ENCODE measurements at regions not wholly inside any gene's neighbourhood (a gene's known extent, or its start where the extent isn't known, plus 50 kb on each side); places are given as distances from the start of the nearest gene placed in this dataset.

- no peak for DNase-seq (ENCODE audit: low spot score)
- intact Hi-C loops (cut with DNase I), result no loop called here
These were observed 659.8 kb downstream of the TLE4 start for GRCh38 chr9:80231318-80232236.

GRCh38 chr9:80223897-80224296 is 652.1 kb downstream of the TLE4 start:
- intact Hi-C loops (cut with DNase I), result no loop called here
- DNase-seq (ENCODE audit: low spot score), result no peak

- intact Hi-C loops (cut with DNase I), result no loop called here
- no peak for DNase-seq (ENCODE audit: low spot score)
These were observed 650.9 kb downstream of the TLE4 start for GRCh38 chr9:80222466-80223169.

- DNase-seq (ENCODE audit: low spot score), result no peak
- intact Hi-C loops (cut with DNase I), result no loop called here
These were observed 646.6 kb downstream of the TLE4 start for GRCh38 chr9:80218328-80218727.

GRCh38 chr9:80213613-80214012 is 641.8 kb downstream of the TLE4 start:
- DNase-seq (ENCODE audit: low spot score), result no peak
- intact Hi-C loops (cut with DNase I), result no loop called here

- intact Hi-C loops (cut with DNase I), result no loop called here
These were observed 636.9 kb downstream of the TLE4 start for GRCh38 chr9:80208696-80209095.

GRCh38 chr9:80204054-80204453 is 632.3 kb downstream of the TLE4 start:
- intact Hi-C loops (cut with DNase I), result no loop called here
- DNase-seq (ENCODE audit: low spot score), result no peak

More at GRCh38 chr9:80208696-80209095, 636.9 kb downstream of the TLE4 start:
- no peak for DNase-seq (ENCODE audit: low spot score)

- DNase-seq (ENCODE audit: low spot score), result no peak
- intact Hi-C loops (cut with DNase I), result no loop called here
These were observed 625.9 kb downstream of the TLE4 start for GRCh38 chr9:80197661-80198060.

- DNase-seq (ENCODE audit: low spot score), result no peak
- intact Hi-C loops (cut with DNase I), result no loop called here
These were observed 619.3 kb downstream of the TLE4 start for GRCh38 chr9:80191108-80191507.

GRCh38 chr9:80188579-80188978 is 616.8 kb downstream of the TLE4 start:
- intact Hi-C loops (cut with DNase I), result no loop called here
- no peak for DNase-seq (ENCODE audit: low spot score)

GRCh38 chr9:80185112-80185738 is 613.5 kb downstream of the TLE4 start:
- no peak for DNase-seq (ENCODE audit: low spot score)
- intact Hi-C loops (cut with DNase I), result no loop called here

- DNase-seq (ENCODE audit: low spot score), result no peak
These were observed 606.2 kb downstream of the TLE4 start for GRCh38 chr9:80177949-80178480.

GRCh38 chr9:80175286-80176150 is 603.8 kb downstream of the TLE4 start:
- intact Hi-C loops (cut with DNase I), result no loop called here
- no peak for DNase-seq (ENCODE audit: low spot score)

More at GRCh38 chr9:80177949-80178480, 606.2 kb downstream of the TLE4 start:
- intact Hi-C loops (cut with DNase I), result no loop called here

- no peak for DNase-seq (ENCODE audit: low spot score)
- intact Hi-C loops (cut with DNase I), result no loop called here
These were observed 592.1 kb downstream of the TLE4 start for GRCh38 chr9:80163889-80164288.

GRCh38 chr9:80158554-80159170 is 586.9 kb downstream of the TLE4 start:
- no peak for DNase-seq (ENCODE audit: low spot score)
- intact Hi-C loops (cut with DNase I), result no loop called here

GRCh38 chr9:80158131-80158530 is 586.4 kb downstream of the TLE4 start:
- DNase-seq (ENCODE audit: low spot score), result no peak
- intact Hi-C loops (cut with DNase I), result no loop called here

GRCh38 chr9:80157561-80157983 is 585.8 kb downstream of the TLE4 start:
- intact Hi-C loops (cut with DNase I), result no loop called here
- DNase-seq (ENCODE audit: low spot score), result no peak

GRCh38 chr9:80156756-80157472 is 585.1 kb downstream of the TLE4 start:
- no peak for DNase-seq (ENCODE audit: low spot score)
- intact Hi-C loops (cut with DNase I), result no loop called here

All from cardiac septum (tissue), 1 donor.